ENCODE measurements at regions not wholly inside any gene's neighbourhood (a gene's known extent, or its start where the extent isn't known, plus 50 kb on each side); places are given as distances from the start of the nearest gene placed in this dataset.

DNA sequence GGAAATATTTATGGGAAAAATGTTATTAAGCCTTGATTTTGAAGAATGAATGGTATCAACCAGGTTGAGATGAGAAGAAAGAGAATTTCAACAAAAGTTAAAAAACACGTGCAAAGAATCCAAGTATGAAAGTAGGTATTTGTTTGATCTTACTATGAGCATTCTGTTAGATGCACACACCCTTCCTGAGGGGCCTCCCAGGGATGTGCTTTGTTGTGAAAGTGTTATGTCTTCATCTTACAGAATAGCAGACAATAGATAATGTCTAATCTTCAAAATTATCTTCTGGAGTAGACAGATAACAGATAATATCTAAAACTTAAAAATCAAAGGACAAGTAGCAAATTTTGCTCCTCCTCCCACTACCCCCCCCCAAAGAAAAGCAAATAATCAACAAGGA is 155.2 kb upstream of the COL3A1 start:
- Histone ChIP-seq H3K27me3 (ENCODE audit: low read depth, low read length) (no peaks in the 10 kb centered on the region), H3K4me1 (ENCODE audit: control insufficient read depth in 1 of 2, insufficient read depth in 2 of 2, low read length in 2 of 2) (no peaks in the 10 kb centered on the region), H3K36me3 (ENCODE audit: control insufficient read depth in 1 of 2, insufficient read depth in 2 of 2, low read length in 2 of 2) (peaks cover 0 to 2% of the 10 kb centered on the region in 2 donors), H3K4me3 (ENCODE audit: low read depth in 1 of 2, low read length in 2 of 2) (no peak overlapping the region), H3K9me3 (ENCODE audit: control insufficient read depth in 1 of 2, low read length in 2 of 2) (no peaks in the 10 kb centered on the region), H3K27ac (ENCODE audit: low read length) (no peak overlapping the region)

GRCh38 chr2:188819792-188820191 is 154.4 kb upstream of the COL3A1 start:
- no peak overlapping the region for H3K4me3 ChIP-seq (ENCODE audit: low read depth in 1 of 2, low read length in 2 of 2)
- H3K4me1 ChIP-seq (ENCODE audit: control insufficient read depth in 1 of 2, insufficient read depth in 2 of 2, low read length in 2 of 2): no peaks in the 10 kb centered on the region
- H3K36me3 ChIP-seq (ENCODE audit: control insufficient read depth in 1 of 2, insufficient read depth in 2 of 2, low read length in 2 of 2): no peaks in the 10 kb centered on the region
- H3K27ac ChIP-seq (ENCODE audit: low read length): no peak overlapping the region
- H3K27me3 ChIP-seq (ENCODE audit: low read depth, low read length): no peaks in the 10 kb centered on the region
- no peaks in the 10 kb centered on the region for H3K9me3 ChIP-seq (ENCODE audit: control insufficient read depth in 1 of 2, low read length in 2 of 2)

- no peaks in the 10 kb centered on the region for H3K27me3 ChIP-seq (ENCODE audit: low read depth, low read length)
Measured at GRCh38 chr2:188820576-188820975, 153.6 kb upstream of the COL3A1 start.

DNA sequence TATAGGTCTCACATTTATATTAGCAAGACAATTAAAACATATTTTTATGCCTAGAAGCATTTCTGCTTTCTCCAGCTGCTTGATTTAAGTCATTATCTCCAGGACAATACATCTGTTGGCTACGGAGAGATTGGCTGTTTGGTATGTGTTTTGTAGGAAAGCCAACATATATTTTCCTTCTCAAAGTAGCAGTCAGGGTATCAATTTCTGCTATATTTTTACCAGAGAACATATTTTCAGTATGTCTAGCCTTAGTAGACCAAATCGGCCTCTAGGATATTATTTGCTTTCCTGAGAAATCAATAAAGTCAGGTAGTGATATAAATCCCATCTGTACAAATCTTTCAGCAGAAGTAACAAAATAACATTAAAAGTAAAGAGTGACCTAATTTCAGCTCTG is 150.0 kb upstream of the COL3A1 start:
- Histone ChIP-seq H3K9me3 (ENCODE audit: control insufficient read depth in 1 of 2, low read length in 2 of 2) (no peaks in the 10 kb centered on the region), H3K27me3 (ENCODE audit: low read depth, low read length) (no peaks in the 10 kb centered on the region), H3K4me1 (ENCODE audit: control insufficient read depth in 1 of 2, insufficient read depth in 2 of 2, low read length in 2 of 2) (no peaks in the 10 kb centered on the region), H3K27ac (ENCODE audit: low read length) (no peak overlapping the region), H3K36me3 (ENCODE audit: control insufficient read depth in 1 of 2, insufficient read depth in 2 of 2, low read length in 2 of 2) (no peaks in the 10 kb centered on the region), H3K4me3 (ENCODE audit: low read depth in 1 of 2, low read length in 2 of 2) (no peak overlapping the region)

More at GRCh38 chr2:188820576-188820975, 153.6 kb upstream of the COL3A1 start:
- Histone ChIP-seq H3K27ac (ENCODE audit: low read length) (no peak overlapping the region), H3K9me3 (ENCODE audit: control insufficient read depth in 1 of 2, low read length in 2 of 2) (no peaks in the 10 kb centered on the region), H3K4me1 (ENCODE audit: control insufficient read depth in 1 of 2, insufficient read depth in 2 of 2, low read length in 2 of 2) (no peaks in the 10 kb centered on the region), H3K36me3 (ENCODE audit: control insufficient read depth in 1 of 2, insufficient read depth in 2 of 2, low read length in 2 of 2) (no peaks in the 10 kb centered on the region), H3K4me3 (ENCODE audit: low read depth in 1 of 2, low read length in 2 of 2) (no peak overlapping the region)

DNA sequence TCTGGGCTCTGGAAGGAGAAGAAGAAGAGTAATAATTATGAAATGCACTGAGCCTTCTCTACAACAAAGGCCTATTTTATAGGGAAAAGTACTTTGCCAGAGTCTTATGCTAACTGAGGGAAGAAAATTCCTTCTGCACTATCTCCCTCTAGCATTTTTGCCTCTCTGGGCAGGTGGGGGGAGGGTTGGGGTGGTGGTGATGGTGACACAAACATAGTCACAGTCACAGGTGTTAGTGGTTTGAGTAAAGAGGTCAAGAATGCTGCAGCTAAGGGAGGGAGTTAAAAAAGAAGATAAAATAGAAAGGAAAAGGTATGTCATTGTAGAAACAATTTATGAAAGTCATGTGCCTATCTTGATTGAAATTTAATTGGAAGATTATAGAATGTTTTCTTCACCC is 140.8 kb upstream of the COL3A1 start:
- Histone ChIP-seq H3K4me3 (ENCODE audit: low read depth in 1 of 2, low read length in 2 of 2) (no peak overlapping the region), H3K36me3 (ENCODE audit: control insufficient read depth in 1 of 2, insufficient read depth in 2 of 2, low read length in 2 of 2) (no peaks in the 10 kb centered on the region), H3K4me1 (ENCODE audit: control insufficient read depth in 1 of 2, insufficient read depth in 2 of 2, low read length in 2 of 2) (no peaks in the 10 kb centered on the region), H3K27me3 (ENCODE audit: low read depth, low read length) (no peaks in the 10 kb centered on the region), H3K27ac (ENCODE audit: low read length) (no peak overlapping the region), H3K9me3 (ENCODE audit: control insufficient read depth in 1 of 2, low read length in 2 of 2) (peaks cover 0 to 12% of the 10 kb centered on the region in 2 donors)

DNA sequence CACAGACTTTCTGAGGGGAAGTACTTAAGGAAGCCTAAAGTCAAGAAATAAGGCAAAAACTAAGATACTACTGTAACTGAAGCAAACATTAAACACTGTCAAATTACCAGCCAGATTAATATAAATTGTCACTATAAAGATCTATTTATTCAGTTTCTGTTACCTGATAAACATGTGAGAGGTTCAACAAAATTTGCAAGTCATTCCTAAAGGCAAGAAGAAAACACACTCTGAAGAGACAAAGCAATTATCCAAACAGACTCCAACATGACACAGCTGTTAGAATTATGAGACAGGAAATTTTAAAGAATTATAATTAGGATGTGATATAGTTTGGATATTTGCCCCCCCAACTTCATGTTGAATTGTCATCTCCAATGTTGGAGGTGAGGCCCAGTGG is 140.4 kb upstream of the COL3A1 start:
- H3K36me3 ChIP-seq (ENCODE audit: control insufficient read depth in 1 of 2, insufficient read depth in 2 of 2, low read length in 2 of 2): no peaks in the 10 kb centered on the region
- H3K27me3 ChIP-seq (ENCODE audit: low read depth, low read length): no peaks in the 10 kb centered on the region
- no peak overlapping the region for H3K4me3 ChIP-seq (ENCODE audit: low read depth in 1 of 2, low read length in 2 of 2)
- H3K4me1 ChIP-seq (ENCODE audit: control insufficient read depth in 1 of 2, insufficient read depth in 2 of 2, low read length in 2 of 2): no peaks in the 10 kb centered on the region
- no peak overlapping the region for H3K27ac ChIP-seq (ENCODE audit: low read length)
- peaks cover 4 to 12% of the 10 kb centered on the region in 2 donors for H3K9me3 ChIP-seq (ENCODE audit: control insufficient read depth in 1 of 2, low read length in 2 of 2)

DNA sequence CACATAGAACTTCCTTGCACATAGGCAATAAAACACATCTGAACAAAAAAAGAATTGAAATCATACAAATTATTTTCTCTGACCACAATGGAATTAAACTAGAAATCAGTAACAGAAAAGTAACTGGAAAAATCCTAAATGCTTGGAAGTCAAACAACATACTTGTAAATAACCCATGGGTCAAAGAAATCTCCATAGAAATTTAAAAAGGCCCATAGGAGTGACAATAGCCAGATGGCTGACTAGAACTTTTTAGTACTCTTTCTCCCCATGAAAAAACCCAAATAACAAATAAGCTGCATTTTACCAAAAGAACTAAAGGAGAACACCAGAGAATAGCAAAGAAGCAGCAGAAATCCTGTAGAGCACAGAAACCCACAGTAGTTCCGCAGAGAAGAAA is 139.2 kb upstream of the COL3A1 start:
- H3K4me3 ChIP-seq (ENCODE audit: low read depth in 1 of 2, low read length in 2 of 2): no peak overlapping the region
- H3K27me3 ChIP-seq (ENCODE audit: low read depth, low read length): no peaks in the 10 kb centered on the region
- no peaks in the 10 kb centered on the region for H3K36me3 ChIP-seq (ENCODE audit: control insufficient read depth in 1 of 2, insufficient read depth in 2 of 2, low read length in 2 of 2)
- H3K27ac ChIP-seq (ENCODE audit: low read length): no peak overlapping the region
- H3K4me1 ChIP-seq (ENCODE audit: control insufficient read depth in 1 of 2, insufficient read depth in 2 of 2, low read length in 2 of 2): no peaks in the 10 kb centered on the region
- peaks cover 4 to 9% of the 10 kb centered on the region in 2 donors for H3K9me3 ChIP-seq (ENCODE audit: control insufficient read depth in 1 of 2, low read length in 2 of 2)

- H3K27ac ChIP-seq (ENCODE audit: low read length): no peak overlapping the region
- no peaks in the 10 kb centered on the region for H3K36me3 ChIP-seq (ENCODE audit: control insufficient read depth in 1 of 2, insufficient read depth in 2 of 2, low read length in 2 of 2)
- no peak overlapping the region for H3K4me3 ChIP-seq (ENCODE audit: low read depth in 1 of 2, low read length in 2 of 2)
- peaks cover 4 to 13% of the 10 kb centered on the region in 2 donors for H3K9me3 ChIP-seq (ENCODE audit: control insufficient read depth in 1 of 2, low read length in 2 of 2)
- H3K4me1 ChIP-seq (ENCODE audit: control insufficient read depth in 1 of 2, insufficient read depth in 2 of 2, low read length in 2 of 2): no peaks in the 10 kb centered on the region
- H3K27me3 ChIP-seq (ENCODE audit: low read depth, low read length): no peaks in the 10 kb centered on the region
Measured at GRCh38 chr2:188835821-188836220, 138.4 kb upstream of the COL3A1 start.

GRCh38 chr2:188845692-188846091 is 128.5 kb upstream of the COL3A1 start:
- Histone ChIP-seq H3K27ac (ENCODE audit: low read length) (no peak overlapping the region), H3K9me3 (ENCODE audit: control insufficient read depth in 1 of 2, low read length in 2 of 2) (peaks cover 0 to 3% of the 10 kb centered on the region in 2 donors), H3K4me3 (ENCODE audit: low read depth in 1 of 2, low read length in 2 of 2) (no peak overlapping the region), H3K4me1 (ENCODE audit: control insufficient read depth in 1 of 2, insufficient read depth in 2 of 2, low read length in 2 of 2) (no peaks in the 10 kb centered on the region), H3K27me3 (ENCODE audit: low read depth, low read length) (no peaks in the 10 kb centered on the region), H3K36me3 (ENCODE audit: control insufficient read depth in 1 of 2, insufficient read depth in 2 of 2, low read length in 2 of 2) (no peaks in the 10 kb centered on the region)

DNA sequence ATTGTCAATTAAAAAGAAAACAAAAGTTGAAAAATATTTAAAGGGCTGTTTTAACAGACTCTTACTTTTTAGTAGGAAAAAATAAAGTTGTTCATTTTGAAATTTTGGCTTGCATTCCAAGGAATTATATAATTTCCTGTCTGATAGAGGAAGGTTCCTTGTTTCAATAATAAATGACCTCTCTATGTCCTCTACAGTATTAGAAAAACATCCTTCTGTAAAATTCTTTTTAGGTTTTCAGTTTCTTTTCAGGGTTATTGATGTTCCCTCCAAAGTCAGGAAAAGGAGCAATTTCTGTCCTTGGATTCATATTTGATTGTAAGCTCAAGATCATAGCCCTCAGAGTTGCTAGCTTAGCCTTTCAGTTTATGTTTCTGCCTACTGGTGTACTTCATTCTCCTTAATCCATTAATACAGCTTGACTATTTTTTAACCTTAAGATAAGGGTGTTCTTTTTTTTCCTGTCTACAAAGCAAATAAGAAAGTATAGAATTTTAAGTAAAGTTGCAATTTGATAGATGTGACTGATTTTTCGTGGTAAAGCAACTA is 125.2 kb upstream of the COL3A1 start:
- Histone ChIP-seq H3K36me3 (ENCODE audit: control insufficient read depth in 1 of 2, insufficient read depth in 2 of 2, low read length in 2 of 2) (no peaks in the 10 kb centered on the region), H3K27me3 (ENCODE audit: low read depth, low read length) (no peaks in the 10 kb centered on the region), H3K27ac (ENCODE audit: low read length) (no peak overlapping the region)

DNA sequence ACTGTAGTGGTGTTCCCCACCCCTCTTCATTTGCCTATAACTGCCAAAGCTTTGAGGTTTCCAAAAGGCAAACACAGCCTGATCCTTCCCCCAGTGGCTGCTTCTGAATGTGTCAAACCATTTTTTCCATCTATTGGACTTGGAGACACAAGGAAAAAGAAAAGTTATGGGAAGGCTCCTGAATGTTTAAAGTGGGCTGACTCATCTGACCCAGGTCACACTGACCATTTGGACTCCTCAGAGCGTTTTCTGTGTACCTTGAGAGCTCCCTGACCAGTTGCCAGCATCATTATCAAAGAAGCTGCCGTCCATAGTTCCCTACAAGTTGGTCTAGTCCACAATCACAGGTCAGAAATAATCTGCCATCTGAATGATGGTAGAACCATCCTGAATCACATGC is 123.4 kb upstream of the COL3A1 start:
- no peaks in the 10 kb centered on the region for H3K36me3 ChIP-seq (ENCODE audit: control insufficient read depth in 1 of 2, insufficient read depth in 2 of 2, low read length in 2 of 2)
- no peaks in the 10 kb centered on the region for H3K9me3 ChIP-seq (ENCODE audit: control insufficient read depth in 1 of 2, low read length in 2 of 2)
- H3K27me3 ChIP-seq (ENCODE audit: low read depth, low read length): no peaks in the 10 kb centered on the region
- H3K4me1 ChIP-seq (ENCODE audit: control insufficient read depth in 1 of 2, insufficient read depth in 2 of 2, low read length in 2 of 2): no peaks in the 10 kb centered on the region
- no peak overlapping the region for H3K27ac ChIP-seq (ENCODE audit: low read length)
- H3K4me3 ChIP-seq (ENCODE audit: low read depth in 1 of 2, low read length in 2 of 2): no peak overlapping the region

More for the DNA sequence above, 125.2 kb upstream of the COL3A1 start:
- Histone ChIP-seq H3K4me1 (ENCODE audit: control insufficient read depth in 1 of 2, insufficient read depth in 2 of 2, low read length in 2 of 2) (no peaks in the 10 kb centered on the region), H3K9me3 (ENCODE audit: control insufficient read depth in 1 of 2, low read length in 2 of 2) (no peaks in the 10 kb centered on the region), H3K4me3 (ENCODE audit: low read depth in 1 of 2, low read length in 2 of 2) (no peak overlapping the region)

- no peaks in the 10 kb centered on the region for H3K27me3 ChIP-seq (ENCODE audit: low read depth, low read length)
- H3K9me3 ChIP-seq (ENCODE audit: control insufficient read depth in 1 of 2, low read length in 2 of 2): no peaks in the 10 kb centered on the region
- H3K36me3 ChIP-seq (ENCODE audit: control insufficient read depth in 1 of 2, insufficient read depth in 2 of 2, low read length in 2 of 2): no peaks in the 10 kb centered on the region
- no peak overlapping the region for H3K4me3 ChIP-seq (ENCODE audit: low read depth in 1 of 2, low read length in 2 of 2)
- H3K4me1 ChIP-seq (ENCODE audit: control insufficient read depth in 1 of 2, insufficient read depth in 2 of 2, low read length in 2 of 2): no peaks in the 10 kb centered on the region
- H3K27ac ChIP-seq (ENCODE audit: low read length): no peak overlapping the region
Measured at GRCh38 chr2:188851311-188851710, 122.9 kb upstream of the COL3A1 start.

All from muscle layer of duodenum (tissue), 2 donors.